ENCODE measurements at regions not wholly inside any gene's neighbourhood (a gene's known extent, or its start where the extent isn't known, plus 50 kb on each side); places are given as distances from the start of the nearest gene placed in this dataset.
"Not testable (repeated sequence)": the region's sequence is repeated elsewhere in the genome, so short reads cannot be mapped to it uniquely, and the experiment has no call there.

DNA sequence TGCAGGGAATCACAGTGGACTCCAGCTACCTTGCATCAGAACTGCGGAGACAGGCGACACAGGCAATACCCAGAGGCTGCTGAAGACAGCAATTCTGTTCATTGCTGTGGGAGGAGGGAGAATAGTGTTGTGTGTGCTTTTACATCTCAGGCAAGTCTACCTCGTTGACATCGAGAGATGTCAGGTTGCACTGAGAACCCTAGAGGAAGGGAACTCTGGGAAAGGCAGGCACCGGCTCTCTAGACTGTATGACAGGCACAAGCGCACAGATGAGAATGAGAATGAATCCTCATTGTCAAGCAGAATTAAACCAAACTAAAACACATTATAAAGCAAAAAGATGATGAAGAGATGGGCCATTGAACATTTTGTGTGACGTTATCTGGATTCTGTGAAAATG, 155.7 kb upstream of the FAM240B start:
- TF ChIP-seq CTCF (IDR thresholded peaks at IDR 0.05); POLR2AphosphoS5 (IDR thresholded peaks at IDR 0.05; ENCODE audit: low read depth, low read length): not testable (repeated sequence)
